ENCODE measurements at regions not wholly inside any gene's neighbourhood (a gene's known extent, or its start where the extent isn't known, plus 50 kb on each side); places are given as distances from the start of the nearest gene placed in this dataset.

DNA sequence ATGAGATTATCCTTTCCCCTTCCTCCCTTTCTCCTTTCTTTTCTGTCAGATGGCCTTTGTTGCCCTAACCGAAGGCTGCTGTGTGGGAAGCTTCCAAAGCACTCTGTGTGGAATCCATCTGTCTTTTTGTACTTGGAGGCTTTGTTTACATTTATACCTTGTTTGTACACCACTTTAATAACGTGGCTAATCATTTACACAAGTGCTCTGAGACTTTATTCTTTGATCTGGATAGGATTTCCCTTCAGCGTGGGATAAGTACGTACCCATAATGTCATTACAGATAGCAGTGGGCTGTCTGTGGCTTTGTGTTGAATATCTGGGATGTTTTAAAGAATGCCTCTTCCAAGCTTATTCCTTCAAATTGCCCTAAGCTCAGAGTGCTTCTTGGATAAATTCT, 684.7 kb upstream of the SLITRK5 start:
- Histone ChIP-seq H3K27me3 (ENCODE audit: control insufficient read depth, insufficient read depth, low read length) (no peaks in the 10 kb centered on the region), H3K9me3 (ENCODE audit: control insufficient read depth, insufficient read depth, low read length) (no peaks in the 10 kb centered on the region), H3K4me3 (ENCODE audit: low read depth, low read length) (no peak overlapping the region), H3K27ac (ENCODE audit: low read depth, low read length) (no peak overlapping the region)
- ChIA-PET POLR2A (no interaction called here), CTCF (interaction anchor here (1.6 kb wide), 1 partner anchor 288 kb away, joined by 4 read pairs; no protein-coding TSS in a partner anchor)
- no peak for DNase-seq (ENCODE audit: low read depth, low spot score)
- TF ChIP-seq, protein P1, sequence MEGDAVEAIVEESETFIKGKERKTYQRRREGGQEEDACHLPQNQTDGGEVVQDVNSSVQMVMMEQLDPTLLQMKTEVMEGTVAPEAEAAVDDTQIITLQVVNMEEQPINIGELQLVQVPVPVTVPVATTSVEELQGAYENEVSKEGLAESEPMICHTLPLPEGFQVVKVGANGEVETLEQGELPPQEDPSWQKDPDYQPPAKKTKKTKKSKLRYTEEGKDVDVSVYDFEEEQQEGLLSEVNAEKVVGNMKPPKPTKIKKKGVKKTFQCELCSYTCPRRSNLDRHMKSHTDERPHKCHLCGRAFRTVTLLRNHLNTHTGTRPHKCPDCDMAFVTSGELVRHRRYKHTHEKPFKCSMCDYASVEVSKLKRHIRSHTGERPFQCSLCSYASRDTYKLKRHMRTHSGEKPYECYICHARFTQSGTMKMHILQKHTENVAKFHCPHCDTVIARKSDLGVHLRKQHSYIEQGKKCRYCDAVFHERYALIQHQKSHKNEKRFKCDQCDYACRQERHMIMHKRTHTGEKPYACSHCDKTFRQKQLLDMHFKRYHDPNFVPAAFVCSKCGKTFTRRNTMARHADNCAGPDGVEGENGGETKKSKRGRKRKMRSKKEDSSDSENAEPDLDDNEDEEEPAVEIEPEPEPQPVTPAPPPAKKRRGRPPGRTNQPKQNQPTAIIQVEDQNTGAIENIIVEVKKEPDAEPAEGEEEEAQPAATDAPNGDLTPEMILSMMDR (IDR thresholded peaks at IDR 0.05; ENCODE audit: low read depth, low read length) = no peak

DNA sequence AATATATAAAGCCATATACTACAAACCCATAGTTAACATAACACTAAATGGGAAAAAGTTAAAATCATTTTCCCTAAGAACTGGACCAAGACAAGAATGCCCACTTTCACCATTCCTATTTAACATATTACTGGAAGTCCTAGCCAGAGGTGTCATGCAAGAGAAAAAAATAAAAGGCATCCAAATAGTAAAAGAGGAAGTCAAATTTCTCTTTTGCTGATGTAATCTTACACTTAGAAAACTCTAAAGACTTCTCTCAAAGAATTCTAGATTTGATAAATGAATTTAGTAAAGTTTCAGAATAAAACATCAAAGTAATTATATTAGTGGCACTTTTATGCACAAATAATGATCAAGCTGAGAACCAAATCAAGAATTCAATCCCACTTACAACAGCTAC, 678.9 kb upstream of the SLITRK5 start:
- DNase-seq (ENCODE audit: low read depth, low spot score) = no peak
- ChIA-PET POLR2A (no interaction called here), CTCF (no interaction called here)
- Histone ChIP-seq H3K4me3 (ENCODE audit: low read depth, low read length) (no peak overlapping the region), H3K27ac (ENCODE audit: low read depth, low read length) (no peak overlapping the region), H3K27me3 (ENCODE audit: control insufficient read depth, insufficient read depth, low read length) (no peaks in the 10 kb centered on the region), H3K9me3 (ENCODE audit: control insufficient read depth, insufficient read depth, low read length) (no peaks in the 10 kb centered on the region)
- TF ChIP-seq, protein P1 (IDR thresholded peaks at IDR 0.05; ENCODE audit: low read depth, low read length) = no peak

DNA sequence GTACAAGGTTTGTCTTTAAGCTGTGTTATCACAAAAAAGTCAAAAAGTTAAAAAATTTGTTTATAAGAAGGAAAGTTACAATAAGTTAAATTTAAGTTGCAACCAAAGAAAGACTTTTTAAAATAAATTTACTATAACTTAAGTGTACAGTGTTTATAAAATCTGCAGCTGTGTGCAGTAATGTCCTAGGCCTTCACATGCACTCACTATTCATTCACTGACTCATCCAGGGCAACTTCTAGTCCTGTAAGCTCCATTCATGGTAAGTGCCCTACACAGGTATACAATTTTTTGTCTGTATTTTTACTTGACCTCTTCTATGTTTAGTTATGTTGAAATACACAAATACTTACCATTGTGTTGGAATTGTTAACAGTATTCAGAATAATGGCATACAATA, 667.9 kb upstream of the SLITRK5 start:
- peak; percentile 16 for DNase-seq (ENCODE audit: low read depth, low spot score)

DNA sequence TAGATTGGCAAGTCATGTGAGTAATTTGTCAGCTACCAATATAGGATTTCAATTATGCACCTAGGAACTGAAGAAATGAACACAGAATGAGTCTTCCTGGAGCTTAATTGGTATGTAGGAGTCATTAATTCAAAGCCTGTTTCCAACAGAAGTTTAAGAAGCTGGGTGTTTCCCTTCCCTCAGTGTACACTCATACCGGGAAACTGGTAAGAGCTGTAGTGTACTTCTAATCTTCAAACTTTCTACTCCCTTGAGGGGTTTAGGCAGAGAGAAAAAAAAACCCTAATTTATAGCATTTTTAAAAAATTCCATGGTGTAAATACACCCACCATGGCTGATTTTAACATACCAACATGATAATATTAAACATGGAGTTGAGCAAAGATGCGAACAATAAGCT, 665.7 kb upstream of the SLITRK5 start:
- ChIA-PET POLR2A (no interaction called here), CTCF (no interaction called here)
- DNase-seq (ENCODE audit: low read depth, low spot score) = no peak
- no peak overlapping the region for H3K27ac ChIP-seq (ENCODE audit: low read depth, low read length)
- no peaks in the 10 kb centered on the region for H3K27me3 ChIP-seq (ENCODE audit: control insufficient read depth, insufficient read depth, low read length)
- H3K9me3 ChIP-seq (ENCODE audit: control insufficient read depth, insufficient read depth, low read length) = no peaks in the 10 kb centered on the region; the same call in 1 of the 2 replicates
- TF ChIP-seq, protein P1 (IDR thresholded peaks at IDR 0.05; ENCODE audit: low read depth, low read length) = no peak
- no peak overlapping the region for H3K4me3 ChIP-seq (ENCODE audit: low read depth, low read length)

More for the DNA sequence above, 667.9 kb upstream of the SLITRK5 start:
- ChIA-PET POLR2A (no interaction called here), CTCF (interaction anchor here (1.1 kb wide), 1 partner anchor 271 kb away, joined by 3 read pairs; no protein-coding TSS in a partner anchor)
- no peaks in the 10 kb centered on the region for H3K9me3 ChIP-seq (ENCODE audit: control insufficient read depth, insufficient read depth, low read length)
- H3K27me3 ChIP-seq (ENCODE audit: control insufficient read depth, insufficient read depth, low read length) = no peaks in the 10 kb centered on the region
- no peak overlapping the region for H3K4me3 ChIP-seq (ENCODE audit: low read depth, low read length)
- H3K27ac ChIP-seq (ENCODE audit: low read depth, low read length) = no peak overlapping the region
- TF ChIP-seq, protein P1 (IDR thresholded peaks at IDR 0.05; ENCODE audit: low read depth, low read length) = no peak

DNA sequence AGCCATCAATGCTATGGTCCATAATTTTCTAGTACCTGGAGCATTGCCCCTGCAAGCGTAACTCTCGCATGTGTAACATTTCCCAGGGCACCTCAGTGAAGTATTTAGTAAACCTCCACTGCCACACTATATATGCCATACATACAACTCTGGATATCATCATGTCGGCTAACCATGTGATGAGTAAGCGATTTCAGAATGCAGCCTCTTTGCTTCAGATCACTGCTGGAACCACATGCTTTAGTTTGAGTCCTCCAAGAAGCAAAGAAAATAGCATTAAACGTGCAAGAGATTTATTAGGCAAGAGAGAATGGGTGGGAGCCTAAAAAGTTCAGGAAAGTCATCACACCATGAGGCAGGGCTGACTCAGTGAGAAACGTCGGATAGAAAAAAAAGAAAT, 635.6 kb upstream of the SLITRK5 start:
- TF ChIP-seq, protein P1 (IDR thresholded peaks at IDR 0.05; ENCODE audit: low read depth, low read length) = no peak
- no peaks in the 10 kb centered on the region; the same call in 1 of the 2 replicates for H3K9me3 ChIP-seq (ENCODE audit: control insufficient read depth, insufficient read depth, low read length)
- H3K27me3 ChIP-seq (ENCODE audit: control insufficient read depth, insufficient read depth, low read length) = no peaks in the 10 kb centered on the region
- POLR2A ChIA-PET = interaction anchor here (0.7 kb wide), 1 partner anchor 52 kb away, joined by 7 read pairs; no protein-coding TSS in a partner anchor
- H3K27ac ChIP-seq (ENCODE audit: low read depth, low read length) = no peak overlapping the region
- DNase-seq (ENCODE audit: low read depth, low spot score) = no peak
- H3K4me3 ChIP-seq (ENCODE audit: low read depth, low read length) = no peak overlapping the region
- CTCF ChIA-PET = no interaction called here
